ENCODE measurements at regions not wholly inside any gene's neighbourhood (a gene's known extent, or its start where the extent isn't known, plus 50 kb on each side); places are given as distances from the start of the nearest gene placed in this dataset.

DNA sequence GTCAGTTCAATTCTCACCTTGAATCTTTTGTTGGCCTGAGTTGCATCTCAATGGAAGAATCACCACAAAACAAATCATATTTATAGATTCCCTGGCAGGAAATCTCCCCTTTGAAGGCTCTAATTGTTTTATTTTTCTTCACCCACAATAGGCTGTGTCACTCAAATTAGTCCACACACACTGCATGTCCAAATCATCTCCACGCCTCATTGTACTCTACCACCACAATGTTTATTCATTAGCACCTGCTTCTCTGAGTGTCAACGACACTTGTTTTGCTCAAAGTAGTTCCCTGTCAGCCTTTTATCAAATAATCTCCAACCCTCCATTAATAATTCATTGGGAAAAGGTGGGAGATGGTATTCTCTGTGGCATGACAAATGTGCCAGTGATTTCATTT, 164.3 kb downstream of the ABCC12 start (continued):
- TF ChIP-seq, protein P1, sequence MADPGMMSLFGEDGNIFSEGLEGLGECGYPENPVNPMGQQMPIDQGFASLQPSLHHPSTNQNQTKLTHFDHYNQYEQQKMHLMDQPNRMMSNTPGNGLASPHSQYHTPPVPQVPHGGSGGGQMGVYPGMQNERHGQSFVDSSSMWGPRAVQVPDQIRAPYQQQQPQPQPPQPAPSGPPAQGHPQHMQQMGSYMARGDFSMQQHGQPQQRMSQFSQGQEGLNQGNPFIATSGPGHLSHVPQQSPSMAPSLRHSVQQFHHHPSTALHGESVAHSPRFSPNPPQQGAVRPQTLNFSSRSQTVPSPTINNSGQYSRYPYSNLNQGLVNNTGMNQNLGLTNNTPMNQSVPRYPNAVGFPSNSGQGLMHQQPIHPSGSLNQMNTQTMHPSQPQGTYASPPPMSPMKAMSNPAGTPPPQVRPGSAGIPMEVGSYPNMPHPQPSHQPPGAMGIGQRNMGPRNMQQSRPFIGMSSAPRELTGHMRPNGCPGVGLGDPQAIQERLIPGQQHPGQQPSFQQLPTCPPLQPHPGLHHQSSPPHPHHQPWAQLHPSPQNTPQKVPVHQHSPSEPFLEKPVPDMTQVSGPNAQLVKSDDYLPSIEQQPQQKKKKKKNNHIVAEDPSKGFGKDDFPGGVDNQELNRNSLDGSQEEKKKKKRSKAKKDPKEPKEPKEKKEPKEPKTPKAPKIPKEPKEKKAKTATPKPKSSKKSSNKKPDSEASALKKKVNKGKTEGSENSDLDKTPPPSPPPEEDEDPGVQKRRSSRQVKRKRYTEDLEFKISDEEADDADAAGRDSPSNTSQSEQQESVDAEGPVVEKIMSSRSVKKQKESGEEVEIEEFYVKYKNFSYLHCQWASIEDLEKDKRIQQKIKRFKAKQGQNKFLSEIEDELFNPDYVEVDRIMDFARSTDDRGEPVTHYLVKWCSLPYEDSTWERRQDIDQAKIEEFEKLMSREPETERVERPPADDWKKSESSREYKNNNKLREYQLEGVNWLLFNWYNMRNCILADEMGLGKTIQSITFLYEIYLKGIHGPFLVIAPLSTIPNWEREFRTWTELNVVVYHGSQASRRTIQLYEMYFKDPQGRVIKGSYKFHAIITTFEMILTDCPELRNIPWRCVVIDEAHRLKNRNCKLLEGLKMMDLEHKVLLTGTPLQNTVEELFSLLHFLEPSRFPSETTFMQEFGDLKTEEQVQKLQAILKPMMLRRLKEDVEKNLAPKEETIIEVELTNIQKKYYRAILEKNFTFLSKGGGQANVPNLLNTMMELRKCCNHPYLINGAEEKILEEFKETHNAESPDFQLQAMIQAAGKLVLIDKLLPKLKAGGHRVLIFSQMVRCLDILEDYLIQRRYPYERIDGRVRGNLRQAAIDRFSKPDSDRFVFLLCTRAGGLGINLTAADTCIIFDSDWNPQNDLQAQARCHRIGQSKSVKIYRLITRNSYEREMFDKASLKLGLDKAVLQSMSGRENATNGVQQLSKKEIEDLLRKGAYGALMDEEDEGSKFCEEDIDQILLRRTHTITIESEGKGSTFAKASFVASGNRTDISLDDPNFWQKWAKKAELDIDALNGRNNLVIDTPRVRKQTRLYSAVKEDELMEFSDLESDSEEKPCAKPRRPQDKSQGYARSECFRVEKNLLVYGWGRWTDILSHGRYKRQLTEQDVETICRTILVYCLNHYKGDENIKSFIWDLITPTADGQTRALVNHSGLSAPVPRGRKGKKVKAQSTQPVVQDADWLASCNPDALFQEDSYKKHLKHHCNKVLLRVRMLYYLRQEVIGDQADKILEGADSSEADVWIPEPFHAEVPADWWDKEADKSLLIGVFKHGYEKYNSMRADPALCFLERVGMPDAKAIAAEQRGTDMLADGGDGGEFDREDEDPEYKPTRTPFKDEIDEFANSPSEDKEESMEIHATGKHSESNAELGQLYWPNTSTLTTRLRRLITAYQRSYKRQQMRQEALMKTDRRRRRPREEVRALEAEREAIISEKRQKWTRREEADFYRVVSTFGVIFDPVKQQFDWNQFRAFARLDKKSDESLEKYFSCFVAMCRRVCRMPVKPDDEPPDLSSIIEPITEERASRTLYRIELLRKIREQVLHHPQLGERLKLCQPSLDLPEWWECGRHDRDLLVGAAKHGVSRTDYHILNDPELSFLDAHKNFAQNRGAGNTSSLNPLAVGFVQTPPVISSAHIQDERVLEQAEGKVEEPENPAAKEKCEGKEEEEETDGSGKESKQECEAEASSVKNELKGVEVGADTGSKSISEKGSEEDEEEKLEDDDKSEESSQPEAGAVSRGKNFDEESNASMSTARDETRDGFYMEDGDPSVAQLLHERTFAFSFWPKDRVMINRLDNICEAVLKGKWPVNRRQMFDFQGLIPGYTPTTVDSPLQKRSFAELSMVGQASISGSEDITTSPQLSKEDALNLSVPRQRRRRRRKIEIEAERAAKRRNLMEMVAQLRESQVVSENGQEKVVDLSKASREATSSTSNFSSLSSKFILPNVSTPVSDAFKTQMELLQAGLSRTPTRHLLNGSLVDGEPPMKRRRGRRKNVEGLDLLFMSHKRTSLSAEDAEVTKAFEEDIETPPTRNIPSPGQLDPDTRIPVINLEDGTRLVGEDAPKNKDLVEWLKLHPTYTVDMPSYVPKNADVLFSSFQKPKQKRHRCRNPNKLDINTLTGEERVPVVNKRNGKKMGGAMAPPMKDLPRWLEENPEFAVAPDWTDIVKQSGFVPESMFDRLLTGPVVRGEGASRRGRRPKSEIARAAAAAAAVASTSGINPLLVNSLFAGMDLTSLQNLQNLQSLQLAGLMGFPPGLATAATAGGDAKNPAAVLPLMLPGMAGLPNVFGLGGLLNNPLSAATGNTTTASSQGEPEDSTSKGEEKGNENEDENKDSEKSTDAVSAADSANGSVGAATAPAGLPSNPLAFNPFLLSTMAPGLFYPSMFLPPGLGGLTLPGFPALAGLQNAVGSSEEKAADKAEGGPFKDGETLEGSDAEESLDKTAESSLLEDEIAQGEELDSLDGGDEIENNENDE (IDR thresholded peaks at IDR 0.05; ENCODE audit: insufficient replicate concordance, low read length), result no peak
- TF ChIP-seq JUND (IDR thresholded peaks at IDR 0.05; ENCODE audit: low read length) (no peak), RXRA (IDR thresholded peaks at IDR 0.05; ENCODE audit: insufficient read depth, low read depth, low read length) (no peak), BRCA1 (IDR thresholded peaks at IDR 0.05; ENCODE audit: low read depth, low read length) (no peak), YY1 (IDR thresholded peaks at IDR 0.05; ENCODE audit: low read depth, low read length) (no peak), EZH2 (IDR thresholded peaks at IDR 0.05; ENCODE audit: low read depth, low read length, severe bottlenecking) (no peak), TEAD4 (IDR thresholded peaks at IDR 0.05; ENCODE audit: low read depth, low read length) (no peak), NANOG (IDR thresholded peaks at IDR 0.05; ENCODE audit: insufficient read depth, low read depth, low read length, poor library complexity, severe bottlenecking) (no peak), BCL11A (IDR thresholded peaks at IDR 0.05; ENCODE audit: low read depth in 2 of 2, low read length in 2 of 2) (no peak), HDAC2 (IDR thresholded peaks at IDR 0.05; ENCODE audit: borderline replicate concordance in 1 of 2, low read depth in 2 of 2, low read length in 2 of 2) (no peak), MAX (IDR thresholded peaks at IDR 0.05) (no peak), CEBPB (IDR thresholded peaks at IDR 0.05; ENCODE audit: low read depth, low read length) (no peak)
